GM21360 (cell line): ENCODE measurements at regions not wholly inside any gene's neighbourhood (a gene's known extent, or its start where the extent isn't known, plus 50 kb on each side); places are given as distances from the start of the nearest gene placed in this dataset.

ENCODE experiments used
- ATAC-seq: cut with Tn5 transposase; IDR thresholded peaks from one replicate; pipeline ENCODE4 v1.9.1; 2021; ENCODE audit warnings: mild to moderate bottlenecking, moderate library complexity; ENCODE audit not compliant: unreplicated experiment

DNA sequence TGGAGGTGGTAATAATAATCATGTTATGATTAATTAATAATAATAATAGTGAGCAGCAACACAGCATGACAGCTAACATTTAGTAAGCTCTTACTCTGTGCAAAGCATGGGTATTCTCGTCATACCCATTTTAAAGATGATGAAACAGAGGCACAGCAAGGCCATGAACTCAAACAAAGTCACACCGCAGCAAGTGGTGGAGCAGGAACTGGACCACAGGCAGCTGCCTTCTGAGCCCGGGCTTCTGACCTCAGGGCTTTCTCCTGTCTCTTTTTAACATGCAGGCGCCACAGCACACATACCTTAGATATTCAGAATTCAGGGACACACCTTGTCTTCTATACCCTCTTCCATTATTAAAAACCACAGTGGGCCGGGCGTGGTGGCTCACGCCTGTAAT is 50.7 kb upstream of the SPATA12 start:
- no peak for ATAC-seq

DNA sequence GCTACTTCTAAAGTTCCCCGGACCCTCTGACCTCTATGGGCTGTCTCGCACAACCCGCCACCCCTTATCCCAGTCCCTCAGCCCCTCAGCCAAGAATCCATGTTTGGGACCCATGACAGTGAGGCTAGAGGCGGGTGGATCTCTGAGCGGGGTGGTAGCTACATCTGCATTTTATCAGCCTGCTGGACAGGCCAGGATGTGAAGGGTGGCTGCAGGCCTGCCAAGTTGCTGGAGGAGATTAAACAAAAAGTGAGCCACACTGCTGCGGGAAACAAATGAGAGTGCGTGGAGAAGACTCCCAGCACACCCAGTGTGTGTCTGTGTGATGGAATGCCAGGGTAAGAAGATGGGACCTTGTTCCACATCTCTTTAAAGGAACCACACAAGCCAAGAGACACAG is 51.1 kb upstream of the SPATA12 start:
- ATAC-seq, result no peak

DNA sequence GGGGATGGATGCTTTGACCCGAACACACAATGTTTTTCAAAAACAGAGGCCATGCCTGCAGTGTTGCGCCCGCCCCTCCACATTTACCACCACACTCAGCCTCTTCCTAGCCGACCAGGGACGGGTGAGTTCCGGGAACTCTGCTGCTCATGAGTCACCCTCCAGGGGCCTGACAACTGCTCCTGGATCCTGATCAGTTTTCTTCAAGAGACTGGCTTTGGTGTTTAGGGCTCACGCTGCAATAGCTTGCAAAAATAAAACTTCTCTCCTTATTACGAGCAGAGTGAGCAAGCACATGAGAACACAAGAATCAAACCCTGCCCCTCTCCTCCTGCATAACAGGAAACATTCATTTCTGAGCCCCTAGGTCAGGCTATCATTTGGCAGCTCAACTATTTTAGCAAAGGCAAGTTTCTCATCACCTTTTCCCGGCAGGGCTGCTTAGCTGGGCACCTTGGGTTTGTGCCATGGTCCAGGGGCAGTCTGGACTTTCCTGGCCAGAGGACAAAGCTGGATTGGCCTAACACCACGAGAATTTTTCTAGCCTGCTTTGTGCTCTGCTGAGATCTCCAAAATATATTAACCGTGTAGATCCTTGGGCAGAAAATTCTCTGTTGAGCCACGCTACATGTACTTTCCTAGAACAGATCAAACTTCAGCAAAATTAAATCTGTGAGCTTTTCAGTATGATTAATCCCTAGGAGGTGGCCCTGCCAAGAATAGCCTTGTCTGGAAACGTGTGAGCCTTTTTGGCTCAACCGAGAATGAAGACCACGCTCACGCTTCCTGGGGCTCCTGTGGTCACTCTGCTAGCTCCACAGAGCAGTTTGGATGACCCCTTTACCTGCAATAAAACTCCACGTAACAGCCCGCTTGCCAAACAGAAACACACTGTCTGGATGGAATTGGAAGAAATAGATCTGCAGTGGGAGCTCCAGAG is 52.7 kb upstream of the SPATA12 start:
- ATAC-seq, result no peak

DNA sequence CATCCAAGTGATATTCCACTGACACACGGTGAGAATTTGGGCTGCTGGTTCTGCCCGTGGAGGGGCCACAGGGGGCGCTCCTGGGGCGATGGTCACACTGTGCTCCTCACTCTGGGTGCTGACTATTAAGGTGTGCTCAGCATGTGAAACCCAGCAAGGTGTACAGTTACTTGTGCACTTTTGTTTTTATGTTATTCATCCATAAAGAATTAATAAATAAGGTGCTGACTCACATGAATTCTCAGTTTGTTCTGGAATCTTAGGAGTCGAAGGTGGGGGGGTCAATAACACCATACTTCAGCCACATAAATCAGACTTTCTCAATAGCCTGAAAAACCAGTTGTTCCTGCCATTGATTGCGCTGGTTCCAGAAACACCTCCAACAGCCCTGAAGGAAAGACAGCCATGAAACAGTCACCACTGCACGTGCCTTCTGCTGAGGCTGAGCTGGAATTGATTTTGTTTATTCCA is 53.5 kb upstream of the SPATA12 start:
- no peak for ATAC-seq

DNA sequence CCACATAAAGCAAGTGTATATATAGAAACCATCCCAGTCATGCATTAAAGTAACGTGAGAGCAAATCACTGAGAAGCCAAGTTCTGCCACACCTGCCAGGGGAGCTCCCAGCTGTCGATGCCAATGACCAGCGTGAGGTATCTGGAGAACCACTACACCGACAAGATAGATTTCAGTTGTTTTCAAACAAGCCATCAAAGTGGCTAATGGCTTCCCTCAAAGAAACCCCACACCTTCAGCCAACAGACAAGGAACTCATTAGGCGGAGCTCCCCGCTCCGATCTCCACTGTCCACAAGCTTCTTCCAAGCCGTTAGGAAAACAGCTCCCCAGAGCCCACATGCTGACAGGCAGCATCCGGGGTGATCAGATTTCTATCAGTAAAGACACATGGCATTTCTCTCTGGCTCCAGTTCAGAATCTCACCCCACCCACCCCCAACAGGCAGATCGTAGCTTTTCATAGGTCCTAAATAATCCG is 54.2 kb upstream of the SPATA12 start:
- no peak for ATAC-seq

DNA sequence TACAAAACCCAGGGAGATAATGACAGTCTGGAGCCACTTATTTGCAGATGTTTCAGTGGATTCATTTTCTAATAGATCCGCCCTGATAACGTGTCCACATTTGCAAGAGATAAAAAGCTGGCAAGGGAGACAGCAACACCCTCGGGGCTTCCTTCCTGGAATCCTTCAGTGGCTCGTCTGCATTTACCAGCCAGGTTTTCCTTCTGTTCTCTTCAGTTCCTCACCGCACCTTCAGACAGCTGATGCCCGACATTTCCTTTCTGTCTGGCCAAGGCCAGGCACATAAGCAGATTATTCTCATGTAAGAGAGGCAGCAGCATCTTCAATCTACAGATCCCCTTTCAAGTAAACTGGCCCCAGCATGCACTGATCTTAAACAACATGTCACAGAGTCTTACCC is 56.2 kb upstream of the SPATA12 start:
- ATAC-seq, result no peak

DNA sequence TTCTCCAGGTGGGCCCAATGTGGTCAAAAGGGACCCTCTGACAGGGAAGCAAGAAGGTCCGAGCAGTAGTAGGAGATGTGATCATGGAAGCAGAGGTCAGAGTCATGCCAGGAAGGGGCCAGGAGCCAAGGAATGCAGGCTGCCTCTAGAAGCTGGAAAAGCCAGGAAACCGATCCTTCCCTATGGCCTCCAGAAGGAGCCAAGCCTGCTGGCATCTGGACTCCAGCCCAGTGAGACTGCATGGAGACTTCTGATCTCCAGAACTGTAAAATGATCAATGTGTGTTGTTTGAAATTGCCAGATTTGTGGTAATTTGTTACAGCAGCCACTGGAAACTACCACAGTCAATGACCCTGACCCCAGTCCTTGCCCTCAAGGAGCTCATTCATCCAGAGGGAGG is 56.8 kb upstream of the SPATA12 start:
- ATAC-seq, result no peak

DNA sequence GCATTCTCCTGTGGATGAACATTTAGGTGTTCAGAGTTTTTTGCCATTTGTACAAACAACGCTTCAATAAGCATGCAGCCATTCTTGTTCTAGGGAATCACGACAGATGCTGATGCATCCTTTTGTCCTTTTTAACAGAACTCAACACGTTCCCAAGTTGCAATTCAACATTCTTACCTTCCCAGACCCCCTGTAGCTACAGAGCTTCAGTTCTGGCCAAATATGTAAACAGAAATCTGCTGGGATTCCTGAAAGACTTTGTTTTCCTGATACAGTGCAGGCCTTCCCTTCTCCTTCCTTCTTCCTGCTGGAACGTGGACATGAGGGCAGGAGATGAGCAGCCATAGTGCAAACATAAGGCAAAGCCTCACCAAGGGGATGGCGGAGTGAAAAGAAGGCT is 59.1 kb upstream of the SPATA12 start:
- ATAC-seq, result no peak

DNA sequence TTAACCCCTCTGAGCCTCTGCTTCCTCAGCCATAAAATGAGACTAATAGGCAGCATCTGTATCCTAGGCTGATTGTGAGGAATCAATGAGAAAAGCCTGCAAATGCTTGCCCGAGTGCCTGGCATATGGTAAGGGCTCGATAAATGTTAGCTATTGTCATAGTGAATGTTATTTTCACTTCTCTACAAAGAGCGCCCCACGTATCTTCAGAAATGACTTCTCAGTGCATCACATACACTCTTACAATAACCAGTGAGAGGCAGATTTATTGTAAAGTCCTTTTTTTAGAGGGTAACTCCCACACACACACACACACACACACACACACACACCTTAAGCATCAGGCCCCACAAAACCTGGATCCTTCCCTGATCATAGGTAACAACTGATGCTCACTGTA is 60.5 kb upstream of the SPATA12 start:
- ATAC-seq, result no peak

DNA sequence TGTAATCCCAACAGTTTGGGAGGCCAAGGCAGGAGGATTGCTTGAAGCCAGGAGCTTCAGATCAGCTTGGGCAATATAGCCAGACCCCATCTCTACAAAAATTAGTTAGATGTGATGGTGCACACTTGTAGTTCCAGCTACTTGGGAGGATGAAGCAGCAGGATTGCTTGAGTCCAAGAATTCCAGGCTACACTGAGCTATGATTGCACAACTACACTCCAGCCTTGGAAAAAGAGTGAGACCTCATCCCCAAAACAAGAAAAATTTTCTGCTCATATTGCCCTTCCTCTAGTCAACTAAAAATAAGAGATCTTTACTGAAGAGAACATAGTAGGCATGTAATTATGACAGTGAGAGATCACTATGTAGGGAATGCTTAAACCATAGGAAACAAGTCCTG is 60.9 kb upstream of the SPATA12 start:
- ATAC-seq, result no peak

DNA sequence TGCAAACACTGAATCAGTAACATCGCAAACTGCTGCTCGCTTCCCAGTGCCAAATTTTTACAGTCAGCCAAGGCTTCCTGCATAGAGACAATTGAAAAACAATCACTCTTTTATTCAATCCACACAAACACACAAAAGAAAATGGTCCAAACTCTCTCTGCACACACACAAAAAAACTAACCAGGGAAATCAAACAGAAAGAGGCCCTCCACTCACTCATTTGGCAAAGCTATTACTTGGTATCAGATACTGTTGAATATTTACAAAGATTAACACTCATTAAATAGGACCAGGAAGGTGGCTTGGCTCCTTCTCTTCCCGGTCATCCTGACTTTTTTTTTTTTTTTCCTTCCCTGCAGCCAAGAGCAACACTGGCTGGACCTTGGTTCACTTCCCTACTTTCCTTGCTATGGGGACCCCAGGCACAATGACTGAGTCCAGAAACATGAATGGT is 62.4 kb upstream of the SPATA12 start:
- ATAC-seq, result no peak

DNA sequence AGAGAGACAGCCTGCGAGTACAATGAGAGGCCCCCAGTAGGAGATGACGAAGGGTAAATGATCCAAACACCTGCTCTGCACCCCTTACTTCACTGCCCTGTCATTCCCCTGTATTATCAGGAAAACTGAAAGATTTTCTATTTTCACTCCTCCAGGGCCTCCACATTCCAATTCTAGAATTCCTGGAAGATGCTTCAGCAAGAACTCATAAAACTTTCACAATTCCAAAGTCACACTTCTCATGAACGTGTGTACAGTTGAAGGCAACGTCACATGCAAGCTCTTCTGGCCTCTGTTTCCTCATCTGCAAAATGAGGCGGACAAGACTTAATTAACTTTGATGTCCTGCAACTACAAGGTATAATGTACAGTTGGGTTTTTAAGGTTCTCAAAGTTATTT is 62.8 kb upstream of the SPATA12 start:
- ATAC-seq, result no peak

DNA sequence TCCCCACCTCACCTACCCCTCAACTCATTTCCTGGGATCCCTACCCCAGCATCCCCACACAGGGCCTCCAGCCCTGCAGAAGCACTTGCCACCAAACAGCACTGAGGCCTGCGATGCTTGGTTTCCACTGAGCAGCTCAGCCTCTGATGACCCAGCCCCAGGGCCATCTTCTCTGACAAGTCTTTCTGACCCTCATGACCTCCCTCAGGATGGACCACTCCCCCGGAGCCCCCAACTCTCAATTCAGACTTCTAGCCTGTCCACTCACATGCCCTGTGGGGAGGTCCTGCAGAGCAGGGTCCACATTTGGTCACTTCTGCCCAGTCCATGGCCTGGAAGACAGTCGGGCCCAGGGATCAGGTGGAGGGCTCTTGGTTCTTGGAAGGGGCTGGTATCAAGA is 63.4 kb upstream of the SPATA12 start:
- ATAC-seq, result no peak

DNA sequence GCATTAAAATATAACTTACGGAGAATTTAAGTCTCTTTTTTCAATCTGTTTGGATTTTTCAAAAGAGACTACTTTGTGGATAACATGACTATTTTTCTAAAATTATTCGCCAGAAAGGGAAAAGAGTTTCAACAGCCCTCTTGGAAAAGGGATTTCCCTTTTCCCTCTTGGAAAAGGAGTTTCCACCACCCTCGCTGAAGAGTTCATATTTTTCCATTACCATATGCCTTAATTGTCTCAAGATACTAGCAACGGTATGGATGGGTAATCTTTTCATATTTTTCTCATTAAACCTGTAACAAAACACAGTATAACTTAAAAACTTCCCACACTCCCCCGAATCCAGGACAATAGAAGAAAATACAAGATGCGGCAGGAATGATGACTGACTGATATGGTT is 66.1 kb upstream of the SPATA12 start:
- no peak for ATAC-seq

DNA sequence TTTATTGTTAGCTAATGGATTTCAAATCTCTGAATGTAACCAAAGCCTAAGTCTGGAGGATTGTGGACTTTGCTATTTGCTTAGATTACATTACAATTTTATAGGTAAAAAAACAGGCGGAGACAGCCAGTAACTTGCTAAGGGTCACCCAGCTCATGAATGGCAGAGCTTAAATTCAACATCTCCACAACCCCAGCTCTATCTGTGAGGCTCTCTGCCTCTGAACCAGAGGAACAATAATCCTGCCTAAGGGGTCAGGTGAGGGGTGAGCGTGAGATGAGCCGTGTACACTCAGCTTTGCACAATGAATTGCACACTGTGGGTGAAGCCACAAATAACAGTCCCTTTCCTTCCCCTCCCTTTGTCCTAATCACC is 69.8 kb upstream of the SPATA12 start:
- no peak for ATAC-seq

DNA sequence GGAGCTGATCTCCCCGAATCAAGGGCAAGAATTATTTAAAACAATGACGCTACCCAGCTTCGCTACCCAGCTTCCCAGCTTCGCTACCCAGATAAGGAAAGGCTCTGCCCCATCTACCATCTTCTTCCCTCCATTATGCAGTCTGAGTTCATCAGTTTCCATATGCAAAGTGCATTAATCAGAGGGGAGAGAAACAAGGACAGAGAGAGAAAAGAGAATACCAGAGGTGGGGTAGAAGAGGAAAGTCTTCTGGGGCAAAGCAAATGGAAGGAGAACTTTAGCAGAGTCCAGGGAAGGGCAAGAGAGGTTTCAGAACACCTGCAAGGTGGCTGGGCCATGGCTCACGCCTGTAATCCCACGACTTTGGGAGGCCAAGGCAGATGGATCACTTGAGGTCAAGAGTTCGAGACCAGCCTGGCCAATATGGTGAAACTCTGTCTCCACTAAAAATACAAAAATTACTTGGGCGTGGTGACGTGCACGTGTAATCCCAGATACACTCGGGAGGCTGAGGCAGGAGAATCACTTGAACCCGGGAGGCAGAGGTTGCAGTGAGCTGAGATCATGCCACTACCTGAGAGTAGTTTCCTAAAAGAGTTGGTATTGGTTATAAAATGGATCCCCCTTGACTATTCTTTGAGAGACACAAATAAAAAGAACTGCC is 70.4 kb upstream of the SPATA12 start:
- no peak for ATAC-seq

DNA sequence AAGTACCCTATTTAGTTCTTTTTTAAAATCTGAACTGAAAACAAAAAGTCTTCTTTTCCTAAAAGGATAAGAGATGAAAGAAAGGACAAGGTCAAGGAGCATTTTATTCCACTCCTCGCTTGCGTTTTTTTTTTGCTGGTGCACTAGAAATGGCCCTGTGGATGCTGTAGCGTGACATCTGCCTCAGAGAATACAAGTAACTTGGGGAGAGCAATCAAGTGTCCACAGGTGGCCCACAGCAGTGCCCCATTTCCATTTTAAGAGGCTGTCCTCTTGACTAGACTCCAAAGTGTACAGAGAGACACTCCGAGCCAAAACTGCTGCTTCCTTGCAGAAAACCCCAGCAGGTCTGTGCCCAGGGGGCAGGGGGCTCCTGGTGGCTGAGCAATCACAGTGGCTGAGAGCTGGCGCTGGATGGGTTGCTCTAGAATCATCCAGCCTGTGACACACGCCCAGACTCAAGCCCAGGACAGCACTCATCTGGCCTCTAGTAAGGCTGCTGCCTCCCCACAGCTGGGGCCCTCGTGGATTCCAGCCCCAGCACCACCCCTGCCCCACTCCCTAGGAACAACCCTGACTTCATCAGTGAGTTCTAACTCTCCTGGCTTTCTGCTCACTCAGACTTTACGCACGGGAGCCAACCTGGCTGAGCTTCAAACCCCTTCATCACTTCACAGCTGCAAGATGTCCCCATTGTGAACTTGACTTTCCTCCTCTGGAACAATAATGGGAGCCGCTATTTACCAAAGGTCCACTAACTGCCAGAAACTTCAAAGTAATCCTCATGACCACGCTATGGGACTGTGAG is 71.1 kb upstream of the SPATA12 start:
- no peak for ATAC-seq

DNA sequence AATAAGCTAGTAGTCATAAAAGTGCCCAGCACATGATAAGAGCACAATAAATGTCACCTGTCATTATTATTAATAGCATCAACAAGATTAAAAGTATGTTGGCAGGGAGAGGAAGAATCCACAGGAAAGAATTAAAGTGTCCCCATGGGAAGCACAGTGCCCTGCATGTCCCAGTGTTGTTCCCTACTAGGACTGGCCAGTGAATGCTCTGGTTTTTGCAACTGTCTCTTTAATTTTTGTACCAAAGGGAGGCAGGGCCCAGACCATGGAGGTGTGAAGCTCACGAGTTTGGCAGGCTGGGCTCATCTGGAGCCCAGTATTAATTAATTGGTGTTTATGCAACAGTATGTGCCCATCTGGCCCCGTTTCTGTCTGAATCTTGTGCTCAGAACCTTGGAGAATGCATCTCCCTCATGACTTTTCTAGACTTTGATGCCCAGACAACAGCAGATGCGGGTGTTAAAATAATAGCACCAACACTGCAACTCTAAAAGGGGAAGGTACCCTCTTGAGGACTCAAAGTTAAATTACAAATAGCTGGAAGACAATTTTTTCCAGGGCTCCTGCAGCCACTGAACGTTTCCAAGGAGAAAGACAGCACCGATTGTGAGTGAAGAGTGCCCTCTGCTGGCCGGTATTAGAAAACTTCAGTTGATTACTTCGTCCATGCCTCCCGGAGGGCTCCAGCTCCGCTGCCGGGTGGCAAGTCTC is 71.9 kb upstream of the SPATA12 start:
- ATAC-seq, result no peak

DNA sequence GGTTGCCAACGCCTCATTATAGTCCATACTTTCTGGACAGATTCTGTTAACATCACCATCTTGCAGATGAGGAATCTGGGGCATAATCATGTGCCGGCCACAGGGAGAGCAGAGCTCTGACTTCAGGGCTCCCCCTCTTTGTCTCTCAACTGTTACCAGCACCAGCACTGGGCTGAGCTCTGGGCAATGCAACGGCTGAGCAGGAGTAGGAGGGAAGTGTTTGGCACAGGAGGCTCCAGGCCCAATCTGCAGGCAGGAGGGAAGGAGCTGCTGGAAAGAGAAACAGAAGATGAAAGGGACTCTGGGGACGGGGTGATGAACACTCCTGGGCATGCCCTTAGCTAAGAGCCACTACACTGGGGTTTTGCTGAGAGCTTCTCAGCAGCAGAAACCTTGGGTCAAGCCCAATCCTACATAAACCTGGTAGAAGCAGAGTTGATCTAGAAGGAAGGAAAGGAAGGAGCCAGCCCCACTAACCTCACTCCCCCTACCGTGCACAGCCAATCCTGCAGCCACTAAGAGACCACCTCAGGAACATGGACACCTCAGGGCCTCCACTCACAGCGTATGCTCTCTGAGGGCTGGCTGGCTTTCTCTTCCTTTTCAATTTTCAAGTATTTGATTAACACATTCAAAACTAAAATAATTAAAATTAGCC is 73.1 kb upstream of the SPATA12 start:
- no peak for ATAC-seq

DNA sequence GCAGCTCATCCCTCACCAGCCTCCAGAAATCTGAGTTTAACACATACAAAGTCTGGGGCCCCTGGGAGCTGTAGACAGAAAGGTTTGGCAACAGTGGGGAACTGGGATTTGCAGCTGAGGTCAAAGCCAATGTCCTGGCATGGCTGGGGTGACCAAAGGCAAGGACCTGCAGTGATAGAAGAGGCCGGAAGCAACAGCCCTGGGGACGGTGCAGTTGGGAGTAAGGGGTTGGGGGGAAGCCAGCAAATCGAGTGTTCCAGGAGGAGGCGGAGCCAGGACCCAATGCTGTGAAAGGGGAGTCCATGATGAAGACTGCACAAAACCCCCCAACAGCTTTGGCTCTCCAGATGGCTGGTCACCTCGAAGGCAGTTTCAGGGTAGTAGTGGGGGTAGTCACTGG is 74.1 kb upstream of the SPATA12 start:
- ATAC-seq, result no peak
